ENCODE measurements at regions not wholly inside any gene's neighbourhood (a gene's known extent, or its start where the extent isn't known, plus 50 kb on each side); places are given as distances from the start of the nearest gene placed in this dataset.

DNA sequence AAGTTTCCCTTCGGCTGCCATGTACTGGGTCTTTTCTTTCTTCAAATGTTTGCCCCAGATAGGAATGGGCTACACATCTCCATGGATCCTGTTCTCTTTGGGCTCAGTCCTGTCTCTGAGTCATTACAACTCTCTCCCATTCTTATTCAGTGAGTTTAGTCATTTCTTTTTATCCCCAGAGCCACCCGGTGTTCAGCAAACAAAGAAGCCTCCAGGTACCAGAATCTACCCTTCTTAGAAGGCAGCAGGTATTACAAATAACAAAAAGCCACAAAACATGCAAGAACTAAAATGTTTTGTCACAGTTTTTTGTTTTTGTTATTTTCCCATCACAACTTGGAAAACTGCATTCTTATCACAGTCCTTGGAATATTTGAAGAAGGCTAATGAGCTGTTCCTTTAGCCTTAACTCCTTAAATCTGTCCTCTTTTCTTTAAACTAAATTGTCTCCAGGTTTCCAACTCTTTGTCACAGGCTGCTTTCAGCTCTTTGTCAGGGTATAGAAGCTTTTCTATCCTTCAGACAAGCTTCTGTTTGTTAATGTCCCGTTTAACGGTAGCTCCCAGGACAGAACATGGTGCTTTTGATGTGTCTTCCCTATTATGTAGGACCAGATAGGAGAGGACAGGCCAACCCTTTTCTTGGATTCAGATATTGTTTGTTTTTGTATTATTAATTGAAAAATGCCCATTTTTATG is 215.5 kb upstream of the HTR2A start:
- no peak for DNase-seq

DNA sequence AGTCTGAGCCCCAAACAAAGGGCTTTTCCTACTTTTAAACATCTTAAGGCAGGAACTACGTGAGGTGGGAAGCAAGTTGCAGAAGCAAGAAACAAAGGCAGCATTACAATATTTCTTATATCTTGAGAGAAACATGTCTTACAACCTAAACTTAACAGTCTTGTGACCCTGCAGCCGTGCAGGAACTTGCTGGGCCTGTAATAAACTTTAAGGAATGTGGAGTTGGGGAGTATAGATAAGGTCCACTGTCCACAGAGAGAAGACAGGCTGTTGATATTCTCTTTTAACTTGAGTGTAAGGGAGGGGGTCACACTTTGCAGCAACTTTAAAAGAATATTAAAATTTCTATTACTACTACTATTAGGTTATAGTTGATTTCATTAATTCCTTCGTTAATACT is 214.6 kb upstream of the HTR2A start:
- no peak for DNase-seq

DNA sequence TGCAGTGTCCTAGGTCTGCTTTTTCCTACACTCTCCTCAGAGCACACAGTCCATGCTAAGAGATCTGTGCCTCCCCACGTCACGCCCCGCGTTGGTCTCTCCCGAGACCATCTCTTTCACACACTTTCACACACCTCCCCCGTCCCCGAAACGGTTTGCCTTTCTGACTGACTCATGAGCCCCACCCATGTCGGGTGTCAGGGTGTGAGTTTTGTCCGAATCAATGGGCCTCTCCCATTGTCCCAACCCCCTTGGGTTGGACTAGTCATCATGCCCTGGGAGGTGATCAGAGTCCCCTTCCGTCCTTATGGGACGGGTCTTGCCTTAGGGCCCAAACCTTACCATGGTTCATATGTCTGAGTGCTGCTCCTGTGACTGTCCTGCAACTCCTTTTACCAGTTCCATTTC is 214.0 kb upstream of the HTR2A start:
- DNase-seq: no peak

DNA sequence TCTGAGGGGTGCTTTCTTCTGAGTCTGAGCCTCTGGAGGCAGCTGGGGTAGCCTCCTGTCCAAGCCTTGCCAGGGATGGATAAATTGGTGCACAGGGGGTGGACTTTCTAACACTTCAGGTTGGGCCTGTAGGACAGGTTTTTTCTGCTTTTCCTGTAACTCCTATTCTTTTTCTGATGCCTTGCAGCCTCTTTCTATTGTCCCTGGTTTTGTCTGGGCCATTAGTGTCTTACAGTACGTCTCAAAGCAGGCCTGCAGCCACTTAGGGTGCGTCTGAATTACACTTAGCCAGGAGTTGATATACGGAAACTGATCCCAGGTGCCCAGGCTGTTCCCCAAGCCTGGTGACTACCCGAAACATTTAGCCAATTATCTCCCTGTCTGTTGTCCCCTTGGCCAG is 213.3 kb upstream of the HTR2A start:
- no peak for DNase-seq

DNA sequence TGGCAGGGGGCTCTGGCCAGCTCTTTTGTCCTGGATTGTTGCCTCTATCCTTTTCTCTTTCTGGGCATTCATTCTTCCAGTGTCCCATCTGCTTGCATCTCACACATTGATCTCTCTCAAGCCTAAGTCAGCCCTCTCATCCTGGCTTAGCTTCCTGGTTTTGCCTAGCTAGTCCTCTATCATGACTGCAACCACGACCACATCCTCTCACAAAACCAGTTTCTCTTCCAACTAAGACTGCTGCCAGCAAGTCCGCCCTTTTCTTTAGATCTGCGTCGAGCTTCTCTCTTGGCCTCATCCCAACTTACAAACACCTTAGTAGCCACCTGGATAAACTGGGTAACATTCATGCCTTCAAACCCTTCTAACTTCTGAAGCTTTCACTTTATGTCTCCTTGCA is 212.2 kb upstream of the HTR2A start:
- DNase-seq: no peak

DNA sequence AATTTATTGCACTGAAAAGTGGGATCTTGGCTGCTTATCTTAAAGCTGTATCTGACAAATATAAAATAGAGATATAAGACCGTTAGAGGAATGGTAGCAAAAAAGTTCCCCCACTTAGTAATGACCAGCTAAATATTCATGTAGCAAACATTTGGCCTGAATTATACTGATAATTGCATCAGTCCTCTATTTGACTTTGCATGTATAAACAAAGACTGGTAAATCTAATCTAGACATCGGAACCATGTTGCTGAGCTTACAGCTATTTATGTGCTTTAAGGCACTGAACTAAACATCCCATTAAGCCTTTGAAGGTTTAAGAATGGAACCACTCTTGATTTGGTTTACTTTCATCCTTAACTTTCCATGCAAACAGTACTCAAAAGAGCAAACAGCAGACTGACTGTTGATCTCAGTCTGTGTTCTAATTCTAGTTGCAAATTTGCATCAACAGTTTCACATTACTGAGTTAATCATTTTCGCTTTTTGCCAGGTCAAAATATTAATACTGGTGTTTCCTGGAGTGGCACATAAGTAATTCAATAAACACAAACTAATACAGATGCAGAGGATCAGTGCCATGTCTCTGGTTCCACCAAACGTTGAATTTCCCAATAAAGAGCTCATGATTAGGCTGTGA is 203.5 kb upstream of the HTR2A start:
- DNase-seq: no peak

DNA sequence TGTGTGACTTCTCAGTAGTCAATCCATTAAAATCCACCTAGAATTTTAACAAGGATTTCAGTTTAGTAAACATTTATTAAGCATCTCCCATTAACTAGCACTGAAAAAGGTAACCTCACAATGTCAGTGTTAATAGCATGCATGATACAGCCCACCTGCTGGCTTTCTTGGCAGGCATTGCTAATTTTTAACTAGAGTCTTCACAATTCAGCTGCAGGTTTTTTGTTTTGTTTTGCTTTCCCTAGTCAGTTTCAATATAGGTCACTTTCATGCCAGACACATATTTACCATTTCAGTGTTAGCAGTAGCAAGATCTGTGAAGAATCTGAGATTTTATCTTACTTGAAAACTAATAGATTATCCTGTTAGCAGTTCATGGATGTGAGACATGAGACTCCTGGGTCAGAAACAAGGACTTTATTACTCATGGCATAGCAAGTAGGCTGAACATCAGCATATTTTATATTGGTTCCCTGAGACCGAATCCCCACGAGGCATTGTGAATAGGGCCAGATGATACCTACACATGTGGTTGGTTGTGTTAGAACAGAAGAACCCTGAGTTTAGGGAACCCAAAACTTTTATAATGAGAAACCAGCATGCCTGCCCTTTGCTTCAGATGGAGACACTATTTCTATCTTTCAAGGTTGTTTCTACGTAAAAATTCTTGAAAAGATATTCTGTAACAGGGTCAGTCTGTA is 198.0 kb upstream of the HTR2A start:
- DNase-seq: no peak

DNA sequence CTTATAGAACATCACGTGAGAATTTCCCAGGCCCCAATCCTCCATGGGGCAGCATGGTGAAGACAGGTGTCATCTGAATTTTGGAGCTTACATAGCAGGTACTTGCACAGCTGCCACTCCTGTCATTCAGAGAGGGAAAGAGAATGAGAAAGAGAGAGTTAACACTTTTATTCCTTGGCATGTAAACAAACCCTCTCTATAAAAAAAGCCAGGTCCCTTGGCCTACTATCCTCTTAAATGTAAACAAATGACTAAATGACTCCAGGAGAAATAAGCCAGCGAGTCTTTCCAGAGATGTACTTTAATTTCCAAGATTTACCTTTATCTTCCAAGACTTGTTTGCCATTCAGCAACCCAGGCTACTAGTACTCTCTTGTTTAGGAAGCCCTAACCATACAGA is 195.3 kb upstream of the HTR2A start:
- DNase-seq: no peak

DNA sequence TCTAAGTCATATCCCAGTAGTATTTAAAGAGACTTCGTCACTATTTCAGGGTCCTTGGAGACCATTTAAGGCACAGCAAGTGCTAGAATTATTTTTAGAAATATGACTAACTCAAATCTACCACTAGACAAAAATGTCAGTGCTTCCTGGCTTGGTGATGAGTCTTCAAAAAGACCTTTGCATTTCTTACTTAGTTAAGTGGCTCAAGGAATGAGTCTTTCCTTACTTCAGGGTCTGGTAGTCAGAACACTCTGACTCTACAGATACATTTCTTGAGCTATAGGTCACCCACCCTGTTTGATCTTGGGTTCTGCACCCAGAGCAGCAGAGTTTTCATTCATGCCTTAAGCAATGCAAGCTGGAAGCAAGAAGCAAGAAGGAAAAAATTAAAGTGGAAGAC is 191.0 kb upstream of the HTR2A start:
- peak; percentile 91 for DNase-seq

DNA sequence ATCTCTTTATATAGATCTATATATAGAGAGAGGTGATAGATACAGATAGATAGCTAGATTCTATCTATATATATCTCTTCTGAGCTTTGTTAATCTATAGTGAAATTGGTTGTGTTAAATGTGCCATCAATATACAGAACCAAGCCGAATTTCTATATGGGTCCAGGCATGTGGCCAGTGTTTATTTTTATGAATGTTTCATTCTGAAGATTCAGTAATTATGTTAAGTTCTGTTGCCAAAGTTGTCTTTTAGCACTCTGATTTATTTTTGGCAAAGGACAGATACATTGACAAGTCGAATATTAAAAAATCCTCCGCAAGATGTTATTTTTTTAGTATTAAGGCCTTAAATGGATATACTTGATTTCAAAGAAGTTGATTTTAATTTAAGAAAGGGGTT is 190.4 kb upstream of the HTR2A start:
- DNase-seq: no peak

DNA sequence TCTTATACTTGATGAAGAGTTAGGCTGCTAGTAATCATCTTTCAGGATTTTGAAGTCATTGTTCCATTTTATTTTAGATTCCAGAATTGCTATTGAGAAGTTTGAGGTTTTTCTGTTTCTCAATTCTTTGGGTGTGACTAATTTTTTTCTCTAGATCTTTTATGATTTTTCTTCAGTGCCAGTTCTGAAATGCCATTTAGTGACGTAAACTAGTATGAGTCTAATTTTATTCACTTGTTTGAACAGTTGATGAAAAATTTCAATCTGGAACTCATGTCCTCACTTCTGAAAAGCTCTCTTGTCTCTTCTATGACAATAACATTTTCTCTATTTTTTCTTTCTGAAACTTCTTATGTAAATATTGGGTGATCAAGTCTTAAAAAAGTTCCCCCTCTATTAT is 188.5 kb upstream of the HTR2A start:
- peak; percentile 62 for DNase-seq

DNA sequence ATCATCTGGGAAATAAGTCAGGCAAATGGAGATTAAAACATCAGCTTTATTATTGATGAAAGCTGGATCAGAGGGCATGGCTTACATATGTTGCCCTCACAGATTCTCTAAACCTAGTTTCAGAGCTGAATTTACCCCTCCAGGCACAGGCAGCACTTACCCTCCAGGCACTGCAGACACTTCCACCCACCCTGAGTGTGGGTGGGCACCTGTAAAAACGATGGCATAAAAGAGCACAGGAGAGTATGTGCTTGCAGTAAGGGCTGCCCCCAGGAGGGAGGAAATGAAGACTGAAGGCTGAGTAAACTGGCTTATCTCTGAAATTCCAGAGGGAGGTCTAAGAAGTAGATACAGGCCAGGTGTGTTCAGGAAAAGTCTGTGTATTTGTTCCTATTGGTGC is 185.0 kb upstream of the HTR2A start:
- no peak for DNase-seq

DNA sequence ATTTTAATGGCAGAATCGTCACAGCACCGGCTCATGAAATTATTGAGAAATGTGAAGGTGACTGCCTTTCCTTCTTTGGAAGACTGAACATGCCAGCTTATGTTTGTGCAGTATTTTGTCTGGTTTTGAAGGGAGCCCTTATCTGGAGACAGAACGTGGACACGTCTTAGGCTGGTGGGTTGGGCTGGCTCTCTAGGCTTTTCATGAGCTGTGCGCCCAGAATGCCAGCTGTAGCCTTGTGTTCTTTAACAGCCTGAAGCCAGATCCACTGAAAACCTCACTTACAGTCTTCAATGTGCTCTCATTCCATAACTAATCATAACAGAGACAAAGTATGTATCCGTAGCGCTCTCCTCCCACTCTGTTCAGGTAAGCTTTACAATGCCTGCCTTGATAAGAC is 184.4 kb upstream of the HTR2A start:
- DNase-seq: no peak

DNA sequence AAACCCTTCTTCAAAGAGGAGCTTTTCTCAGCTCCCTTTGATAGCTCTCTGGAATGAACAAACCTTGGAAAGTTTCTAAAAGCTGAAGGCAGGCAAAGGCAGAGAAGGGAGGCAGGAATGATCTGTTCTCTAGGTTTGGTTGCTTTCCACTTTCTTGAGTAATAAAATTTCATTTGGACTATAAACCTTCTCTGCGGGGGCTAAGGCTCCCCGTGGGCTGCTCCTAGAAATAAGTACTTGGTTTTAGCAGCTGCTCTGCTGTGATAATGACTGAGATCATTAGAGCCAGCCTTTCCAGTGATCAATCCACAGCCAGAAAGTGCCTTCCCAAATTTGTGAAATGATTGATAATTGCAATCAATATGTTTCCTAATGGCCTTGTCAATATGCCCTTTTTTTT is 183.8 kb upstream of the HTR2A start:
- no peak for DNase-seq

DNA sequence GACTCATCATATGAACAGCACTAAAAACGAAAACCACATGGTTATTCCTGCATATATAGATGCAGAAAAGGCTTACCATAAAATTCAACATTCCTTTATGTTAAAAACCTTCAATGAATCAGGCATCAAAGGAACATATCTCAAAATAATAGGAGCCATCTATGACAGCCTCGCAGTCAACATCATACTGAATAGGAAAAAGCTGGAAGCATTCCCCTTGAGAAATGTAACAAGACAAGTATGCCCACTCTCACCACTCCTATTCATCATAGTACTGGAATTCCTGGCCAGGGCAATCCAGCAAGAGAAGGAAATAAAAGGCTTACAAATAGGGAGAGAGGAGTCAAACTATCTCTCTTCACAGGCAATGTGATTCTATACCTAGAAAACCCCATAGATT is 179.6 kb upstream of the HTR2A start:
- DNase-seq: peak; percentile 64

DNA sequence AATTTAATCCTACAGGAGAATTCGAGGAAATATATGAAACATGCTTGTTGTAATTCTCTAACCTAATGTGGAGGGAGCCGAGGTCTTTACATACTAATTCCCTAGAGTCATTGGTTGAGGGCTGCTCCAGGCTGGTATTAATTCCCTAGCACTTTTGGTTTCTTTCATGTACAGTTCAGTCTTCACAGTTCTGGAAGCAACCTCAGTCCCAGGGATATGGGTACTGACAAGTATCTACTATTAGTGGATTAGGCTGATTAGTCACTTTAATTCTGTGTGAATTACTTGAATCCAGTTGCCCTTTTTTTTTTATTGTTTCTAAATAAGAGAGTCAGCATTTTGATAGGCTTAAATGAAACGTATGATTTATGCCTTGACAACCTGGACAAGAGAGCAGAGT is 172.3 kb upstream of the HTR2A start:
- DNase-seq: no peak

DNA sequence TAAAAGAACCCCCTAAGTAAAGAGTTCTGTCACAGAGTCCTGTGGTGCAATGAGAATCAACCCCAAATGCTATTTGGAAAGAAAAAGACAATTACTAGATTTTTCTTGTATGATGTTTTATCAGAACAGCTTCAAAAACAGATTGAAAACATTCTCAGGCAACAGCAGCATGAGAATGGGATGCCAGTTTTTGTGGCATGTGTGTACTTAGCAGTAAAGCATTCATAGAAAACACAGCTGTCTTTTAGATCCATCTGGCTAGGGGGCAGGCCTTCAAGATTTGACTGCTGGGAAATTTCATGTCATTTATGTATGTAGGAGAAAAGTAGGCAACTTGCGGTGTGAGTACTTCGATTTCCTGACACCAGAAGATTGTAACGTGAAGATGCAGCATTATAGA is 170.5 kb upstream of the HTR2A start:
- DNase-seq: no peak

DNA sequence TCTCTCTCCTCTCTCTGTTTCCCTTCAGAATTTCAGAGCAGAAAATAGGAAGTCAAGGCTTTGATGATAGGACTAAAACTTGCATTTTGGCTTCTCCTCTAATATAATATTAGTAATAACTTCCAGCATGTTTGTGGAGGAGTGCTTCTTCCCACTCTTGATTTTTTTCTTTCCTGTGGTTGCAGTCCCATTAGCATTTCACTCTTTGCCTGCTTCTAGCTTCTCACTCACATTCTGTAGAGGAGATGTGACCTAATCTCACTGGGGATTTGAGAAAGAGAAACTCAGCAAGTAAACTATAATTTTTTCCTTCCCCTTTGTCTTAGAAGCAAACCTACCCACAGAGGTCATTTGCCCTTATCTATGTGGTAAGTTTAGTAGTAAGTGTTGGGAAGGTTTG is 169.4 kb upstream of the HTR2A start:
- no peak for DNase-seq

DNA sequence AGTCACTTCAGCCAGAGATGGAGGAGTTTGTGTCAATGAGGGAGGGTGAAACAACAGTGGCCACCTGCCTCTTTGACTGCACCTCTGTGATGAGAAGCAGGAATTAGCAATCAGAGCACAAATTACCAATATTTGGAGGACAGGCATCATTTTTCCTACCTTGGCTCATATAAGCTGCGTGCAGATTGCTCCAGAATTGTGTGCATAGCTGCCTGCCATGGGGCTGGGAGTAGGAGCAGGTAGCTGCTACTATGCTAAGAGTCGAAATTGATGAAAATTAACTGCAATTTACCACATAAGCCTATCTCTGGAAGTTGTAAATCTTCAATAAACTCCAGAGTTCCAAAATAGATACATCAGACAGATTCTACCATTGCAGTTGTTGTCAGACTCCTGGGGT is 167.5 kb upstream of the HTR2A start:
- DNase-seq: no peak

DNA sequence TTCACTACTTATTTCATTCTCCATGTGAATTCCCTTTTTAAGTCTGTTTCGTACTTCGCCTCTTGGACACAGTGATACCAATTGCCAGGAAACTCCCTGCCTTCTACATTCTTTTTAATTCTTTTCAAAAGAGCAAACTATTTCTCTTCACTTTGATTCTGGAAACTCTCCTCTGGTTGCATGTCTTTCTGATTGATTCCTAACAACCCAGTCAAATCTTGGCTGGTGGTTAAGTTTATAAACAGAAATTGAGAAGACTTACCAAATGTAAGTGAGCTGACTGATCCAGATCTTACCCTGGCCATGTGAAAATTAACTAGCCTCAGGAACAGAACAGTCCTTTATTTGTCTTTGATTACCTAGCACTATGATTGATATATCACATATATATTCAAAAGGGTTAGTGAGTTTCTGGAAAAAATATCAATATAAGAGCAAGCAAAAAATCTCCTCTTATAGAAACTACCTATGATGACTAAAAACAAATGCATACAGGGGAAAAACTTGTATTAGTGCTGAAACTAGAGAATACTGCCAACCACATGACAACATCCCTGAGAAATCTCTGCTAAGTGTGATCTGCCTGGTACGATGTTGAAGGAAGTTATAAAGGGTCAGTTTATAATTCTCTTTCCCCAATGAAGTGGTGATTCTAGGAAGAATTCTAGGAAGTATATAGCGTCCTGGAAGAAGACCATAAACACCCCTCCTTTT is 152.6 kb upstream of the HTR2A start:
- DNase-seq: no peak

DNA sequence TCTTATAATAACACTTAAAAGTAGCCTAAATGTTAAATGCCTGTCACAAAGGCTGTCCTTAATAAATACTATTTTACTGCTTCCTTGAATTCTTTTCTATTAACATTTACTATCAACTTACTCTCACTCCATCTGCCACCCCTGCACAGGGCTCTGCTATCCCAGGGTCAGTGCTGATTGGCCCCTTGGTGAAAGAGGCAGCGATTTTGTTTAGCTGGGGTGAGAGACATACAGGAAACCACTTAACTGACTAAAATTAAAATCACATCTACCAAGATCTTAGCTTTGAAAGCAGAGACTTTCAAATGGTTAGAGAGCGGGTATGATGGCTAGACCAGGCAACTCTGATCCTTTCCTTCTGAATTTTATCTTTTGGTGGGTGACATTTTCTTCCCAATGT is 149.9 kb upstream of the HTR2A start:
- no peak for DNase-seq

DNA sequence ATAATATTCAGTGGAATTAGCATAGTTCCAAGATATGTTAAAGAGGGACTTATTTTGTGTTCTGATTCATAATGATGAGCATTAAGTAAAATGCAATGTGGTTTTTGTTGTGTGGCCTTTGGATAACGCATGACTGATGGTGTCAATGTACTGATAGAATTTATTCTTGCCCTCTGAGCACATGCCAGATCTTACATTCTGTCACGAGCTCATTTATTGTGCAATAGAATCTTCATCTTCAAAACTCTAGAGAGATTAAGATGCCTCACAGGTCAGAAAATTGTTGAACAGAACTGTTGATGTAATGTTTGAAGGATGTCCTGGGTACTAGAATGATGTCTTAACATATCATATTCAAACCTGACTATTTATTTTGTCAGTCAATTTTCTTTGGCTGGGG is 148.0 kb upstream of the HTR2A start:
- DNase-seq: peak; percentile 8

DNA sequence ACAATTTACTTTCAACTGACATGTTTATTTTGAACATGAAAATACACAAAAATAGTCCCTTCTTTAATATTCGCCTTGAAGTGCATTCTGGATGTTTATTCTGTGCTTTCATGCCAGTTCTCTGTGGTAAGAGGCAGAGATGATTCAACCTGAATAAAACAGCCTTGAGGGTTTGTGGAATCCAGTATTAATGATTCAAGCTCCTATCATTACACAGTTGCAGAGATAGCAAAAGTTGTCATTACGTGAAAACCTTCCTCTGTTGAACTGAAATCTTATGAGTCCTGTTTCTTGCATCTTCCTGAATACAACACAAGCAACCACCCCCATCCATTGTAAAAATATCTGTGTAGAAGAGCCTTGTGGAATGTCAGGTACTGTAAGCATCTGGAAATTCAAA is 142.3 kb upstream of the HTR2A start:
- DNase-seq: peak; percentile 67

DNA sequence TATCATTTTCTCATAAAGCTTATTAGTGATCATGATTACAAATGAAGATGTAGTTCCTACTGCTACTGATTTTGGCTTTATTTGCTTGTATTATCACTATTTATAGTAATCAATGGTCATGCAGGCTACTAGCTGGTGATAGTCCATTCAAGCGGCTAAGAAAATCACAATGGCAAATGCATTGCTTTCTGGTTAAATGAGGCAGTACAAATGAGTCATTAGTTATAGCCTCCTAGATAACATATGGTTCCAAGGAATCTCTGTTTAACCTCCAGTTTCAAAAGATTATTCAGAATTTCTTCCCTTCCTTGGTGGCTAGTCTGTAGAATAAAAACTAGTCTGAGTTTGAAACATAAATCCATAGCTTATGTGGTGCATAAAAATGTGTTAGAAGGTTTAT is 141.3 kb upstream of the HTR2A start:
- DNase-seq: no peak
